HS-5 (cell line): ENCODE measurements at regions not wholly inside any gene's neighbourhood (a gene's known extent, or its start where the extent isn't known, plus 50 kb on each side); places are given as distances from the start of the nearest gene placed in this dataset.
"Not testable (repeated sequence)": the region's sequence is repeated elsewhere in the genome, so short reads cannot be mapped to it uniquely, and the experiment has no call there.

ENCODE experiments used
- DNase-seq: peaks from one replicate; pipeline ENCODE4 v3.0.0-alpha.2; 2012; ENCODE audit warnings: low read depth

DNA sequence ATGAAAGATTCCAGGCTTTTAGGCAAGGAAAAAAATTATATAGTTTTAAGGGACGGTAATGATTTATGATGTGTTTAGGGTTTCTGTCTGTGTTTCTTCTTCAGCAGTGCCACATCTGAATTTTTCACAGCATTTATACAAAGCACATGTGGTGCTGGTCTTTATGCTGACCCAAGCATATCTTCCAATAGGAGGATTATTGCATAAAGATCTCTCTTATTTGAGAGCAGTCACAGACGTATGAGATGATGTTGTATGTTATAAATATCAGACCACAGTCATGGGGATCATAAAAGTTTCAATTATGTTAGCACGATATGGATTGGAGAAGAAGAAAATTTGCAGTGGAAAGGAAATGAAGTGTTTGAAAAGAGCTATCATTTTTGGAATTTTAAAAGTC, 150.9 kb downstream of the RASEF start:
- no peak for DNase-seq

DNA sequence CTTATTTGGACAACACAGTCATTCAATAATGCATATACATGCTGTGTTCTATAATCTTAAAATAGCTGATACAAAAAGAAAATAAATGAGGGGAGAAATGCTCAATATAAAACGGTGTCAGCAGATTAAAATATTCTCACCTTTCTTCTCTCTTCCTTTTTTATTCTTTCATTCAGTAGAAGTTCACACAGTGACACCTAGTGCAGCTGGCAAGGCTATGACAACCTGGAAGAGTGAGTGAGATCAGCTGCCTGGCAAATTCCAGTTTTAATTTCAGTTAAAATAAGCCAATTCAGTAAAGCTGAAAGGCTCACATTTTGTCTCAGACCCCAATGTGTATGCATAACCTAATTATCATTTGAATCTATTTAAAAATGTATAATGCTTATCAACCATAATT, 150.3 kb downstream of the RASEF start:
- DNase-seq: no peak

DNA sequence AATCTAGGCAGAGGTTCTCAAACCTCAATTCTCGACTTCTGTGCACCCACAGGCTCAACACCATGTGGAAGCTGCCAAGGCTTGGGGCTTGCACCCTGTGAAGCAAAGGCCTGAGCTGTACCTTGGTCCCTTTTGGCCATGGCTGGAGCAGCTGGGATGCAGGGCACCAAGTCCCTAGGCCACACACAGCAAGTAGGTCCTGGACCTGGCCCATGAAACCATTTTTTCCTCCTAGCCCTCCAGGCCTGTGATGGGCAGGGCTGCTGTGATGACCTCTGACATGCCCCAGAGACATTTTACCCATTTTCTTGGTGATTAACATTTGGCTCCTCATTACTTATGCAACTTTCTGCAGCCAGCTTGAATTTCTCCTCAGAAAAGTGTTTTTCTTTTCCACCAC, 146.7 kb downstream of the RASEF start:
- DNase-seq: not testable (repeated sequence)

DNA sequence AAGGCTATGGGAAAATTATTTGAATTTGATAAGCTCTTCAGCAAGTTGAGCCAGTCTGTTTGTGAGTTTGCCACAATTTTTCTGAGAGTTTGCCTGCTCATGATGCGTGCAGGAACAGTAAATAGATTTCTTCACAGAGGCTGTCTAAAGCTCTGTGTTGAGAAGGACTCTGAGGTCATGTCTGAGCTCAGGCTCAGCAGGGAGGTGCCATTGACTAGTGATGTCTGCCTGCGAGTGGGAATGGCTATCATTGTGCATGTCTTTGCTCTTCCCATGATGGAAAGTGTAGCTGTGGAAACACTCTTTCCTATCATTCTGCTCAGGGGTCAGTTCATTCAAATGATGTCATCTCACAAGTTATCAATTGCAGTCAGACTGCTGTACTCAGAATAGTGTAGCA, 142.8 kb downstream of the RASEF start:
- no peak for DNase-seq

DNA sequence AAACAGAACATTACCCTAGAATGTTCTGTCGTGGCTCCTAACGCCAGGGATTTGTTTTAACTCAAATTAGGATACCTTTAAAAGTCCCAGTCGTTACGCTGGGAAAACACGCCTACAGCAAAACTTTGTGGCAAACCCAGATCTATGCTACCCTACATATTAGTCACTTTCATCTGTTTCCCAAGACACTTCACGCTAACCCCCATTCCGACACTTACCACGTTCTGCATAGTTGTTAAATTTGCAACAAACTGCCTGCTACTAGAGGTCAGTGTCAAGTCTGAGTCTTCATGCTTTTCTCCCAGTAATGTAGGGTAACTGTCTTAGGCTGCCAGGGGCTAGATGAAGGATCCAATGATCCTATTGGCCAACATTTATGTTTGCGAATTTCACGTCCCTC, 140.3 kb downstream of the RASEF start:
- DNase-seq: no peak

DNA sequence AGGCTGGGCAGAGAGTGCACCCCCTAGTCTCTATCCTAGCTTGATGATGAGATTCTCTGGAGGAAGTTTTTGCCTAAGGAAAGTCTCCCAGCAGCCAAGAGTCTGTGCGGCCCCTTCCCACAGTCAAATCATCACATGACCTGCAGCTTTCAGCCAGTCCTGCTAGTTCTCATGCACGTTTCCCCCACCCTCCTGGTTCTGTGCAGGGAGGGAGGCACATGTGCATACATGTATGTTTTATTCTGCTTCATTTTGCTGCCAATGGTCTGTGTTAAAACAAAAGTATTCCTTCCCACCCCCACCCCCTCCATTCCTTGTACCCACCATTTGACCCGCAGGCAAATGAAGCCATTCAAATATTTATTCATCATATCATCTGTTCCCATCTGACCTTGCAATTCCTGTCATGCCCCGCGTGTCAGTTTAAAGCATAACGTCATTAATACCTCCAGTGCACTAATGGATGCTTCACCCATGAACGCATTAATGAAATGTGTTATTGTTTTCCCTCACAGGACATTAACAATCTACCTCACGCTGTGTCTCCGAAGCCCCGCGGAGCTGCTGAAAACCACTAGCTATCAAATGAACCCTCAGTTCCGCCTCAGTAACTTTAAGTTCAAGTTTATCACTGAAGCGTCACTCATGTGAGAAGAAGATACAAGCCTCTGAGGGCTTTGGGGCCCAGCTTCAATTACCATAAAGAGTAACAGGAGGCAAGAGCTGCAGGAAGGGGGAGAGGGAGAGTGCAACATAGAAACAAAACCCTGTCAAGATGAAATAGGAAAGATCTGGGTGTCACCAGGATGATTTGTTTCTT, 139.6 kb downstream of the RASEF start:
- no peak for DNase-seq

DNA sequence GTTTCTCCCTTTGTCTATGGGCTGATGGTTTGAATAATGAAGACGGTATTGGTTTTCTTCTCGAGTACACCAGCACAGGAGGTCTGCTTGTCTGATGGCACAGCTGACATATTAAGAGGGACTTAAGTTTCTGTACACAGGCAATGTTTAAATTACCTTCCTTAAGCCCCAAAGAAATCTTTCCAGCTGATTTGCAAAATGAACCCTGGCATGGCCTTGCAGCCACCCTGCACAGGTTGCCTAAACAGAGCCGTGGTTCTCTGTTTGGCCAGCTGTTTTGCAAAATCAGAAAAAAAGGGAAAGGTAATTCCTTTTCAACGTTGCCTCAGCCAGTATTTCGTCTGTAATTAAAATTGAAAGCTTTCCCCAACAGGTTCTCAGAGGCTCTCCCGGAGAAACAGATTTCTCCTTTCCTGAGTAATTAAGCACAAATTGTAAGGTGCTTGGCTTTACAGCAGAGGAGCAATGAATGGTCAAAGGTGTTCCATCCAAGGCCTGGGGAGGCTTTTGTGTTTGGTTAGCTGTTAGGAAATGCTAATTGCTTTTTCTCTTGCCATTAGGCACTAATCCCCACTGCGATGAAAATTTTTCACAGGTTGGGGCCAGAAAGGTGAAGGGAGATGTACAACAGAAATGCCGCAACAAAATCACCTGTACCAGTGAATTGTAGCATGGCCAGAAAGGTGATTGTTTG, 138.9 kb downstream of the RASEF start:
- no peak for DNase-seq
